Embryonic facial prominence (tissue), 1 donor: ENCODE measurements at regions not wholly inside any gene's neighbourhood (a gene's known extent, or its start where the extent isn't known, plus 50 kb on each side); places are given as distances from the start of the nearest gene placed in this dataset.
"Not testable (repeated sequence)": the region's sequence is repeated elsewhere in the genome, so short reads cannot be mapped to it uniquely, and the experiment has no call there.

Experiments
- DNase-seq: peaks from one replicate; pipeline ENCODE4 v3.0.0-alpha.2; 2016; ENCODE audit errors: extremely low spot score

GRCh38 chr12:127998988-127999387 lies 268.0 kb upstream of the TMEM132C start:
- DNase-seq = no peak

- no peak for DNase-seq
These were observed 262.5 kb upstream of the TMEM132C start for GRCh38 chr12:128004383-128004938.

- DNase-seq = no peak
These were observed 259.7 kb upstream of the TMEM132C start for GRCh38 chr12:128007250-128007649.

GRCh38 chr12:128008341-128008740 lies 258.6 kb upstream of the TMEM132C start:
- DNase-seq = no peak

GRCh38 chr12:128009108-128009507 lies 257.9 kb upstream of the TMEM132C start:
- no peak for DNase-seq

GRCh38 chr12:128012110-128012509 lies 254.9 kb upstream of the TMEM132C start:
- no peak for DNase-seq

GRCh38 chr12:128015276-128015675 lies 251.7 kb upstream of the TMEM132C start:
- DNase-seq = no peak

- DNase-seq = no peak
These were observed 248.9 kb upstream of the TMEM132C start for GRCh38 chr12:128018067-128018466.

GRCh38 chr12:128019996-128020544 lies 246.9 kb upstream of the TMEM132C start:
- DNase-seq = no peak

- no peak for DNase-seq
These were observed 245.4 kb upstream of the TMEM132C start for GRCh38 chr12:128021561-128021960.

- DNase-seq = no peak
These were observed 241.3 kb upstream of the TMEM132C start for GRCh38 chr12:128025589-128026245.

GRCh38 chr12:128026696-128027574 lies 240.0 kb upstream of the TMEM132C start:
- no peak for DNase-seq

GRCh38 chr12:128033473-128033872 lies 233.5 kb upstream of the TMEM132C start:
- no peak for DNase-seq

- DNase-seq = no peak
These were observed 226.0 kb upstream of the TMEM132C start for GRCh38 chr12:128040971-128041370.

- DNase-seq = not testable (repeated sequence)
These were observed 224.7 kb upstream of the TMEM132C start for GRCh38 chr12:128042283-128042682.

GRCh38 chr12:128042825-128043224 lies 224.1 kb upstream of the TMEM132C start:
- DNase-seq = no peak

GRCh38 chr12:128043317-128043716 lies 223.7 kb upstream of the TMEM132C start:
- DNase-seq = no peak

- DNase-seq = no peak
These were observed 219.5 kb upstream of the TMEM132C start for GRCh38 chr12:128047266-128048060.

GRCh38 chr12:128052331-128052730 lies 214.6 kb upstream of the TMEM132C start:
- no peak for DNase-seq

GRCh38 chr12:128052777-128053176 lies 214.2 kb upstream of the TMEM132C start:
- no peak for DNase-seq

- no peak for DNase-seq
These were observed 211.4 kb upstream of the TMEM132C start for GRCh38 chr12:128055567-128055966.
